ENCODE measurements at regions not wholly inside any gene's neighbourhood (a gene's known extent, or its start where the extent isn't known, plus 50 kb on each side); places are given as distances from the start of the nearest gene placed in this dataset.

DNA sequence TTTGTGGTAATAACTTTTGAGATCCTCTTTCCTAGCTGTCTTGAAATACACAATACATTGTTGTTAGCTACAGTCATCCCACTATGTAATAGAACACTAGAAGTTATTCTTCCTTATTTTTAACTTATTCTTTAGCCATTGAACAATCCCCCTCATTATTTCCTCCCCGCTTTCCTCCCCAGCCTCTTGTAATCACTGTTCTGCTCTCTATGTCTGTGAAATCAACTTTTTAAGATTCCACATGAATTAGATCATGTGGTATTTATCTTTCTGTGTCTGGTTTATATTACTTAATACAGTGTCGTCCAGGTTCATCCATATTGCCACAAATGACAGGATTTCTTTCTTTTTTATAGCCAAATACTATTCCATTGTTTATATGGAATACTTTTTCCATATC, 72.9 kb downstream of the SLC10A2 start (continued):
- no peak for TF ChIP-seq NFE2L1 (tag; IDR thresholded peaks at IDR 0.05; ENCODE audit: borderline replicate concordance, low read depth)
- TF ChIP-seq RBFOX2 (IDR thresholded peaks at IDR 0.05; ENCODE audit: low read depth, low read length) = no peak
- TF ChIP-seq, protein P1, sequence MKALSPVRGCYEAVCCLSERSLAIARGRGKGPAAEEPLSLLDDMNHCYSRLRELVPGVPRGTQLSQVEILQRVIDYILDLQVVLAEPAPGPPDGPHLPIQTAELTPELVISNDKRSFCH (CRISPR knock-in tag; IDR thresholded peaks at IDR 0.05) = no peak
- TF ChIP-seq, protein P1 (tag; IDR thresholded peaks at IDR 0.05) = no peak
- TF ChIP-seq, protein P2, sequence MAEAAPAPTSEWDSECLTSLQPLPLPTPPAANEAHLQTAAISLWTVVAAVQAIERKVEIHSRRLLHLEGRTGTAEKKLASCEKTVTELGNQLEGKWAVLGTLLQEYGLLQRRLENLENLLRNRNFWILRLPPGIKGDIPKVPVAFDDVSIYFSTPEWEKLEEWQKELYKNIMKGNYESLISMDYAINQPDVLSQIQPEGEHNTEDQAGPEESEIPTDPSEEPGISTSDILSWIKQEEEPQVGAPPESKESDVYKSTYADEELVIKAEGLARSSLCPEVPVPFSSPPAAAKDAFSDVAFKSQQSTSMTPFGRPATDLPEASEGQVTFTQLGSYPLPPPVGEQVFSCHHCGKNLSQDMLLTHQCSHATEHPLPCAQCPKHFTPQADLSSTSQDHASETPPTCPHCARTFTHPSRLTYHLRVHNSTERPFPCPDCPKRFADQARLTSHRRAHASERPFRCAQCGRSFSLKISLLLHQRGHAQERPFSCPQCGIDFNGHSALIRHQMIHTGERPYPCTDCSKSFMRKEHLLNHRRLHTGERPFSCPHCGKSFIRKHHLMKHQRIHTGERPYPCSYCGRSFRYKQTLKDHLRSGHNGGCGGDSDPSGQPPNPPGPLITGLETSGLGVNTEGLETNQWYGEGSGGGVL (CRISPR knock-in tag; IDR thresholded peaks at IDR 0.05) = no peak
- no peak for TF ChIP-seq TEAD1 (CRISPR knock-in tag; IDR thresholded peaks at IDR 0.05)

DNA sequence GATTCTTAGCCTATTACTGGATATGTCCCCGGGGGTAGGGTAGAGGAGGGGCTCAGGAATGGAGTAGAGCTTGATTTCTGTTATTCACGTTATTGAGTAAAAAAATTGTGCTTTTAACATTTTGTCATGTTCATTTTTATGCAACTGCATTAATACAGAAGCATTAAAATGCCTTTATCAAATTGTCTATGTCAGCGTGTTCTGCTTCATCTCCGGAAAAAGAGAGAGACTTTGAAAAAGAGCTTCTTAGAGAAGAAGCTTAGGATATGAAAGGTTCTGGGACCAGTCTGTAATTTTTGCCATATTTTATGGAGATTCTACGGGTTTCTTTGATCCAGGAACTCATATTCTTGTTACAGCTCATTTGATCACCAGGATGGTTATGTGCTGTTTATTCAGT, 82.0 kb downstream of the SLC10A2 start:
- no peak overlapping the region for H2AFZ ChIP-seq (ENCODE audit: low read depth, low read length)
- ChIA-PET POLR2A (no interaction called here), CTCF (ENCODE audit: low intra/inter-chr PET ratio) (no interaction called here)
- 0% methylated on average over 5 of the region's 5 CpGs for WGBS (ENCODE audit: insufficient coverage, low coverage, missing lambda C conversion rate)
- no peaks in the 10 kb centered on the region for H3K36me3 ChIP-seq (ENCODE audit: control insufficient read depth, insufficient read depth, low read length)
- in situ Hi-C loops (cut with MboI) = no loop called here
- BruUV-seq (replicated peaks) = no TSS peak
- no peak overlapping the region for H3K9ac ChIP-seq (ENCODE audit: insufficient read depth in 1 of 2, low read depth in 2 of 2, low read length in 2 of 2)
- H3K4me1 ChIP-seq (replicated peaks in 1 of 2; ENCODE audit: control insufficient read depth in 2 of 2, insufficient read depth in 2 of 2, low read length in 2 of 2) = no peaks in the 10 kb centered on the region
- no peaks in the 10 kb centered on the region for H3K79me2 ChIP-seq (ENCODE audit: control insufficient read depth, insufficient read depth, low read length)
- no peaks in the 10 kb centered on the region for H4K20me1 ChIP-seq (replicated peaks; ENCODE audit: control insufficient read depth, insufficient read depth, low read length)
- no peaks in the 10 kb centered on the region for H3K9me3 ChIP-seq (replicated peaks; ENCODE audit: control insufficient read depth, insufficient read depth, low read depth, low read length)
- no peak overlapping the region for H3K4me2 ChIP-seq (ENCODE audit: insufficient read depth, low read length)
- no peaks in the 10 kb centered on the region for H3K27me3 ChIP-seq (ENCODE audit: control insufficient read depth in 2 of 2, insufficient read depth in 2 of 2, low read length in 2 of 2)
- DNase-seq (ENCODE audit: extremely low read depth in 1 of 4, low spot score in 3 of 4) (no peak), FAIRE-seq (no peak), ATAC-seq (no peak)
- no peak overlapping the region for H3K27ac ChIP-seq (ENCODE audit: extremely low read depth, low read depth, low read length)
- H3K4me3 ChIP-seq = no peak overlapping the region
- H3K9me1 ChIP-seq (ENCODE audit: control insufficient read depth, insufficient read depth, low read length) = no peaks in the 10 kb centered on the region
- intact Hi-C loops (cut with micrococcal nuclease) = no loop called here
- TF ChIP-seq TAF1 (IDR thresholded peaks at IDR 0.05; ENCODE audit: control insufficient read depth, extremely low read depth, insufficient read depth, low read length, severe bottlenecking) (no peak), CBFA2T3 (IDR thresholded peaks at IDR 0.05) (no peak), SMAD2 (IDR thresholded peaks at IDR 0.05; ENCODE audit: low read depth, low read length) (no peak), SP1 (CRISPR knock-in tag; IDR thresholded peaks at IDR 0.05) (no peak), SMAD3 (CRISPR knock-in tag; conservative IDR thresholded peaks at IDR 0.05) (no peak), GTF2E2 (tag; IDR thresholded peaks at IDR 0.05) (no peak), GTF2F1 (IDR thresholded peaks at IDR 0.05; ENCODE audit: low read depth, low read length) (no peak), ZBTB1 (CRISPR knock-in tag; IDR thresholded peaks at IDR 0.05; ENCODE audit: borderline replicate concordance, low read depth) (no peak)
- TF ChIP-seq, protein P2 (CRISPR knock-in tag; IDR thresholded peaks at IDR 0.05) = no peak
- TF ChIP-seq, protein P3, sequence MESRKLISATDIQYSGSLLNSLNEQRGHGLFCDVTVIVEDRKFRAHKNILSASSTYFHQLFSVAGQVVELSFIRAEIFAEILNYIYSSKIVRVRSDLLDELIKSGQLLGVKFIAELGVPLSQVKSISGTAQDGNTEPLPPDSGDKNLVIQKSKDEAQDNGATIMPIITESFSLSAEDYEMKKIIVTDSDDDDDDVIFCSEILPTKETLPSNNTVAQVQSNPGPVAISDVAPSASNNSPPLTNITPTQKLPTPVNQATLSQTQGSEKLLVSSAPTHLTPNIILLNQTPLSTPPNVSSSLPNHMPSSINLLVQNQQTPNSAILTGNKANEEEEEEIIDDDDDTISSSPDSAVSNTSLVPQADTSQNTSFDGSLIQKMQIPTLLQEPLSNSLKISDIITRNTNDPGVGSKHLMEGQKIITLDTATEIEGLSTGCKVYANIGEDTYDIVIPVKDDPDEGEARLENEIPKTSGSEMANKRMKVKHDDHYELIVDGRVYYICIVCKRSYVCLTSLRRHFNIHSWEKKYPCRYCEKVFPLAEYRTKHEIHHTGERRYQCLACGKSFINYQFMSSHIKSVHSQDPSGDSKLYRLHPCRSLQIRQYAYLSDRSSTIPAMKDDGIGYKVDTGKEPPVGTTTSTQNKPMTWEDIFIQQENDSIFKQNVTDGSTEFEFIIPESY (CRISPR knock-in tag; IDR thresholded peaks at IDR 0.05) = no peak

All from K562 (cell line).